IMR-90 (cell line): ENCODE measurements at regions not wholly inside any gene's neighbourhood (a gene's known extent, or its start where the extent isn't known, plus 50 kb on each side); places are given as distances from the start of the nearest gene placed in this dataset.

ENCODE experiments used
- ATAC-seq: fragments of 200-7000 bp; cut with Tn5 transposase; 2 replicates; pipeline ENCODE4 v1.9.1; 2020; ENCODE audit warnings: low read depth, mild to moderate bottlenecking, moderate library complexity
- BruUV-seq: library from RNA; stranded (reverse); fragments of 400-500 nt; replicated peaks from 2 replicates; lab custom pipeline; 2021; lab: Mats Ljungman, UMichigan
- CTCF ChIA-PET: fragments of 300-600 bp; formaldehyde crosslinking; extraction: SDS; loops from one replicate; lab custom pipeline; 2021; ENCODE audit warnings: antibody characterized with exemption; lab: Yijun Ruan, JAX
- POLR2A ChIA-PET: fragments of 300-600 bp; sonication (Branson Sonifier 250); formaldehyde crosslinking; loops from one replicate; lab custom pipeline; 2022; ENCODE audit warnings: antibody characterized with exemption; ENCODE audit not compliant: unreplicated experiment; lab: Charles Lee
- DNase-seq: peaks from one replicate; pipeline ENCODE4 v3.0.0; 2013
- H2AFZ ChIP-seq: replicated peaks from 2 replicates; pipeline ENCODE3; 2013; ENCODE audit warnings: low read length, mild to moderate bottlenecking; ENCODE audit not compliant: poor library complexity
- H2AK5ac ChIP-seq: 2 replicates; pipeline ENCODE4 v1.6.1; 2013; ENCODE audit warnings: low read depth, low read length, inconsistent platforms
- H2AK9ac ChIP-seq: replicated peaks from 2 replicates; pipeline ENCODE3; 2013; ENCODE audit warnings: mild to moderate bottlenecking, low read depth, low read length, moderate library complexity; ENCODE audit not compliant: poor library complexity
- H2BK120ac ChIP-seq: 2 replicates; pipeline ENCODE4 v1.6.1; 2013; ENCODE audit warnings: low read depth, low read length, inconsistent platforms
- H2BK15ac ChIP-seq: 3 replicates; pipeline ENCODE4 v1.6.1; 2013; ENCODE audit warnings: low read depth, low read length, inconsistent platforms
- H2BK20ac ChIP-seq: 2 replicates; pipeline ENCODE4 v1.6.1; 2013; ENCODE audit warnings: low read depth, mild to moderate bottlenecking, inconsistent platforms, low read length, moderate library complexity
- H2BK5ac ChIP-seq: 2 replicates; pipeline ENCODE4 v1.6.1; 2013; ENCODE audit warnings: mild to moderate bottlenecking, low read depth, low read length, inconsistent platforms; ENCODE audit not compliant: poor library complexity, severe bottlenecking
- H3K14ac ChIP-seq: replicated peaks from 2 replicates; pipeline ENCODE4 v1.6.1; 2013; ENCODE audit warnings: low read depth, low read length, inconsistent platforms
- H3K18ac ChIP-seq: 2 replicates; pipeline ENCODE4 v1.6.1; 2013; ENCODE audit warnings: low read depth, low read length, control low read depth
- H3K23ac ChIP-seq: 2 replicates; pipeline ENCODE4 v1.6.1; 2013; ENCODE audit warnings: low read depth, low read length, inconsistent platforms
- H3K27ac ChIP-seq: 2 replicates; pipeline ENCODE4 v1.5.1; 2013; ENCODE audit warnings: mild to moderate bottlenecking, control low read depth, low read length; ENCODE audit not compliant: insufficient read depth
- H3K27me3 ChIP-seq: 2 replicates; pipeline ENCODE4 v1.6.1; 2013; ENCODE audit warnings: low read length; ENCODE audit not compliant: control insufficient read depth, insufficient read depth
- H3K36me3 ChIP-seq: 2 replicates; pipeline ENCODE4 v1.6.1; 2013; ENCODE audit warnings: low read length, mixed read lengths; ENCODE audit not compliant: control insufficient read depth, insufficient read depth
- H3K4ac ChIP-seq: 2 replicates; pipeline ENCODE4 v1.6.1; 2013; ENCODE audit warnings: low read depth, low read length, inconsistent platforms
- H3K4me1 ChIP-seq: 2 replicates; pipeline ENCODE4 v1.6.1; 2013; ENCODE audit warnings: low read length, mixed read lengths; ENCODE audit not compliant: control insufficient read depth, insufficient read depth
- H3K4me2 ChIP-seq: 2 replicates; pipeline ENCODE4 v1.6.1; 2013; ENCODE audit warnings: low read depth, mild to moderate bottlenecking, control low read depth, low read length, moderate library complexity
- H3K4me3 ChIP-seq: 2 replicates; pipeline ENCODE4 v1.5.1; 2013; ENCODE audit warnings: low read depth, mild to moderate bottlenecking, control low read depth, low read length, moderate library complexity; ENCODE audit not compliant: insufficient read depth
- H3K56ac ChIP-seq: 2 replicates; pipeline ENCODE4 v1.6.1; 2013; ENCODE audit warnings: low read length, inconsistent platforms; ENCODE audit not compliant: insufficient read depth; ENCODE audit errors: extremely low read depth
- H3K79me1 ChIP-seq, 2 experiments: 2 replicates each; pipeline ENCODE4 v1.6.1; 2013; ENCODE audit warnings: low read length in 2 of 2, inconsistent platforms in 1 of 2, low read depth in 1 of 2
- H3K9ac ChIP-seq: 2 replicates; pipeline ENCODE4 v1.6.1; 2013; ENCODE audit warnings: low read depth, low read length, control low read depth
- H3K9me1 ChIP-seq: 2 replicates; pipeline ENCODE4 v1.6.1; 2013; ENCODE audit warnings: low read length, inconsistent platforms; ENCODE audit not compliant: insufficient read depth
- H3K9me3 ChIP-seq: 2 replicates; pipeline ENCODE4 v1.6.1; 2013; ENCODE audit warnings: low read length; ENCODE audit not compliant: control insufficient read depth, insufficient read depth
- H4K20me1 ChIP-seq: 2 replicates; pipeline ENCODE4 v1.6.1; 2013; ENCODE audit warnings: low read length, inconsistent platforms; ENCODE audit not compliant: insufficient read depth
- H4K5ac ChIP-seq: 2 replicates; pipeline ENCODE4 v1.6.1; 2013; ENCODE audit warnings: mild to moderate bottlenecking, low read depth, low read length, control low read depth
- H4K8ac ChIP-seq, 2 experiments: 2 replicates each; pipeline ENCODE4 v1.6.1; 2013; ENCODE audit warnings: low read depth in 2 of 2, low read length in 2 of 2, control low read depth in 1 of 2, inconsistent platforms in 1 of 2
- H4K91ac ChIP-seq: 2 replicates; pipeline ENCODE4 v1.6.1; 2013; ENCODE audit warnings: low read depth, low read length, inconsistent platforms; ENCODE audit not compliant: insufficient read depth
- BHLHE40 ChIP-seq: fragments of 150-350 bp; IDR thresholded peaks from 2 replicates; pipeline ENCODE4 v1.6.1; 2016; ENCODE audit warnings: mild to moderate bottlenecking, low read depth, low read length
- RAD21 ChIP-seq: IDR thresholded peaks from 2 replicates; pipeline ENCODE4 v1.6.1; 2012; ENCODE audit warnings: low read length, improper control_type of control experiment
- USF2 ChIP-seq: fragments of 150-350 bp; IDR thresholded peaks from 2 replicates; pipeline ENCODE4 v1.6.1; 2017; ENCODE audit warnings: mild to moderate bottlenecking, antibody characterized with exemption, low read length, low read depth
- WGBS, 2 experiments: methylation state at CpG; one replicate each; pipeline versions ENCODE4 v1.1.5 to v1.1.7; 2013; ENCODE audit warnings: missing lambda C conversion rate in 2 of 2; ENCODE audit not compliant: insufficient read length in 1 of 2; ENCODE audit errors: extremely low coverage in 2 of 2; 5-methylcytosine and 5-hydroxymethylcytosine counted together
- dilution Hi-C: fragments of 300-500 bp; cut with HindIII; formaldehyde crosslinking; loops from one replicate; pipeline ENCODE4 v1.14.3; 2018; ENCODE audit warnings: low sequenced_read_pairs; ENCODE audit not compliant: unreplicated experiment
- in situ Hi-C: fragments of 300-500 bp; cut with MboI; formaldehyde crosslinking; loops from 3 replicates; pipeline ENCODE4 v1.14.3; 2019; ENCODE audit warnings: low sequenced_read_pairs, inconsistent platforms, mixed read lengths
- intact Hi-C: fragments of 100-400 bp; cut with micrococcal nuclease; formaldehyde crosslinking; loops from 2 replicates; pipeline ENCODE4 v1.10.0; 2022

- no peak for TF ChIP-seq USF2
Measured at GRCh38 chr2:120520929-120521912, 175.3 kb downstream of the INHBB start (continued).

- Histone ChIP-seq H3K4ac (no peak overlapping the region), H4K5ac (no peak overlapping the region), H3K4me2 (no peak overlapping the region), H2AK9ac (no peak overlapping the region), H2BK20ac (no peak overlapping the region), H3K9me1 (no peaks in the 10 kb centered on the region), H2BK5ac (no peak overlapping the region), H3K9me3 (no peaks in the 10 kb centered on the region), H2AK5ac (no peak overlapping the region), H3K23ac (no peak overlapping the region), H3K9ac (no peak overlapping the region), H3K79me1 (no peaks in the 10 kb centered on the region), H3K27ac (no peak overlapping the region), H3K27me3 (peaks cover 55% of the 10 kb centered on the region), H3K18ac (no peak overlapping the region), H3K36me3 (no peaks in the 10 kb centered on the region), H4K20me1 (no peaks in the 10 kb centered on the region), H2BK15ac (no peak overlapping the region), H3K56ac (no peak overlapping the region), H4K8ac (no peak overlapping the region), H3K14ac (no peak overlapping the region), H3K4me3 (no peak overlapping the region), H4K91ac (no peak overlapping the region), H3K4me1 (0 out of 2 replicates have a peak, but pooled peaks cover 1% of the 10 kb centered on the region), H2BK120ac (no peak overlapping the region), H2AFZ (no peak overlapping the region)
- ChIA-PET CTCF (interaction anchor here (1.4 to 1.6 kb wide), 2 partner anchors 16 to 31 kb away, joined by 4 to 6 read pairs; no protein-coding TSS in a partner anchor), POLR2A (no interaction called here)
- BruUV-seq: no TSS peak
- intact Hi-C loops (no loop called here), dilution Hi-C loops (no loop called here), in situ Hi-C loops (no loop called here)
- peak; percentile 43 for DNase-seq
- 27% methylated on average over 18 of the region's 33 CpGs; no CpG with 5 or more reads in 1 of the 2 experiments for WGBS, 2 experiments
- TF ChIP-seq RAD21 (no peak), BHLHE40 (peak; percentile 90), USF2 (peak; percentile 41; the same call in 1 of the 2 replicates)
- ATAC-seq: peak; percentile 40; the same call in 1 of the 2 replicates
Measured at GRCh38 chr2:120522151-120522751, 176.3 kb downstream of the INHBB start.
